Sigmoid colon (tissue), 6 donors: ENCODE measurements at regions not wholly inside any gene's neighbourhood (a gene's known extent, or its start where the extent isn't known, plus 50 kb on each side); places are given as distances from the start of the nearest gene placed in this dataset.

ENCODE experiments used
- DNase-seq: peaks from one replicate; pipeline ENCODE4 v3.0.0-alpha.2; 2019
- H3K27ac ChIP-seq, 4 donors: fragments of 200-600 bp; sonication (generic); one replicate each; pipeline ENCODE4 v1.5.1; 2016 to 2019; ENCODE audit warnings: mild to moderate bottlenecking in 1 of 4
- H3K27me3 ChIP-seq, 3 donors: fragments of 200-600 bp; sonication (generic); one replicate each; pipeline ENCODE4 v1.5.1; 2019; ENCODE audit warnings: mild to moderate bottlenecking in 1 of 3
- H3K36me3 ChIP-seq, 4 donors: fragments of 200-600 bp; sonication (generic); one replicate each; pipeline ENCODE4 v1.5.1; 2016 to 2019
- H3K4me1 ChIP-seq, 4 donors: fragments of 200-600 bp; sonication (generic); one replicate each; pipeline ENCODE4 v1.5.1; 2017 to 2019
- H3K4me3 ChIP-seq, 4 donors: fragments of 200-600 bp; sonication (generic); one replicate each; pipeline ENCODE4 v1.5.1; 2017 to 2019; ENCODE audit warnings: mild to moderate bottlenecking in 2 of 4, moderate library complexity in 1 of 4
- H3K9me3 ChIP-seq, 4 donors: fragments of 200-600 bp in 3 of 4; sonication (generic) in 3 of 4; one replicate each; pipeline versions ENCODE4 v1.5.1 to v1.6.1; 2013 to 2019
- CTCF ChIP-seq, 4 experiments: fragments of 450-650 bp in 3 of 4; fragments of 200-600 bp in 1 of 4; IDR thresholded peaks; one replicate each; pipeline ENCODE4 v1.5.1; 2016 to 2019; ENCODE audit warnings: antibody characterized with exemption in 4 of 4, mild to moderate bottlenecking in 3 of 4, moderate library complexity in 2 of 4
- EP300 ChIP-seq, 4 donors: sonication (generic); formaldehyde crosslinking; IDR thresholded peaks; one replicate each; pipeline ENCODE4 v1.6.1; 2017; ENCODE audit warnings: antibody characterized with exemption in 4 of 4
- POLR2A ChIP-seq, 2 donors: fragments of 450-650 bp; IDR thresholded peaks; one replicate each; pipeline ENCODE4 v1.6.1; 2016; ENCODE audit warnings: antibody characterized with exemption in 2 of 2, mild to moderate bottlenecking in 2 of 2, moderate library complexity in 2 of 2
- POLR2AphosphoS5 ChIP-seq, 4 donors: sonication (generic); formaldehyde crosslinking; IDR thresholded peaks; one replicate each; pipeline ENCODE4 v1.6.1; 2017; ENCODE audit warnings: antibody characterized with exemption in 4 of 4
- WGBS, 2 donors: extraction: QIAGEN DNeasy Blood & Tissue Kit; methylation state at CpG; one replicate each; pipeline ENCODE4 v1.1.7; 2013; 5-methylcytosine and 5-hydroxymethylcytosine counted together
- intact Hi-C: fragments of 100-400 bp; cut with DNase I; formaldehyde crosslinking; loops from one replicate; pipeline ENCODE4 v1.15.1; 2023
- donor health status: healthy with polysubstance abuse.
- donor health status: healthy.

GRCh38 chr12:54129028-54129903 lies 59.5 kb downstream of the SMUG1 start:
- Histone ChIP-seq H3K27ac (peak overlapping the region in 1 of 4 donors; percentile 20), H3K36me3 (no peaks in the 10 kb centered on the region), H3K9me3 (no peaks in the 10 kb centered on the region), H3K4me1 (peaks cover 0 to 20% (median 11%) of the 10 kb centered on the region in 4 donors), H3K27me3 (peaks cover 4 to 30% (median 13%) of the 10 kb centered on the region in 3 donors), H3K4me3 (no peak overlapping the region)
- WGBS, 2 donors: 55 to 56% methylated on average over 20 of the region's 20 CpGs
- intact Hi-C loops: loop anchor here (5.0 kb wide), 3 partner anchors 47 to 97 kb away; partner anchors contain the start of genes HOXC4 and HOXC5
- no peak for DNase-seq
- TF ChIP-seq CTCF (IDR thresholded peaks at IDR 0.05) (no peak), POLR2AphosphoS5 (IDR thresholded peaks at IDR 0.05) (no peak), POLR2A (IDR thresholded peaks at IDR 0.05) (no peak), EP300 (IDR thresholded peaks at IDR 0.05) (no peak)
